ENCODE measurements at regions not wholly inside any gene's neighbourhood (a gene's known extent, or its start where the extent isn't known, plus 50 kb on each side); places are given as distances from the start of the nearest gene placed in this dataset.

DNA sequence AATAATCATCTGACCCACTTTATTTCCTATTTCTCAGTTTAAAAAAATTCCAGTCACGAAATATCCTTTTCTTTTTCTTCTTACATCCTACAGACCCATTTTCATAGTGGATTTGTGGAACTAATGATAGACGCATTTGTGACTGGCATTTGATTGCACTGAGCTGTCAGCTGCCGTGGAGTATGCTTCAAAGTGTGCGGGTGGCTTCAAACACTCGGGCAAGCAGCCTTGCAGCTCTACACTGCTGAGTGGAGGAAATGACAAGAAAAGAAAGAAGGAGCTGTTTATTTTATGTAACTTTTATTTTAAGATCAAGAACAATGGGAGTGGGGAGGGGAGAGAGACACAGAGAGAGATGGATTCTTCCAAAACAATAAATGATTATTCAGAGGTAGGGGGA lies 112.8 kb upstream of the NAP1L1 start:
- H3K27ac ChIP-seq (ENCODE audit: extremely low read length, insufficient read depth, low read length): no peak overlapping the region
- DNase-seq (ENCODE audit: low spot score): no peak
- no peak overlapping the region for H2AFZ ChIP-seq (ENCODE audit: low read length)
- no peaks in the 10 kb centered on the region for H3K4me1 ChIP-seq (ENCODE audit: insufficient read depth, low read length)
- H3K4me3 ChIP-seq (replicated peaks in 1 of 3; ENCODE audit: insufficient read depth in 1 of 3, low read depth in 2 of 3, low read length in 3 of 3): no peak overlapping the region
- H3K36me3 ChIP-seq (replicated peaks in 1 of 2; ENCODE audit: control insufficient read depth in 1 of 2, insufficient read depth in 2 of 2, low read length in 2 of 2): no peaks in the 10 kb centered on the region
- ChIA-PET CTCF (ENCODE audit: low intra/inter-chr PET ratio, low total read pairs) (no interaction called here), POLR2A (no interaction called here)
- no peak for ATAC-seq
- BruUV-seq (replicated peaks): no TSS peak
- H3K9ac ChIP-seq (ENCODE audit: insufficient read depth, low read depth, low read length): no peak overlapping the region
- peaks cover 25% of the 10 kb centered on the region for H3K9me3 ChIP-seq (ENCODE audit: low read length)
- in situ Hi-C loops (cut with HindIII; ENCODE audit: extremely low pct_ligation_motif_present, low pct_unique_long_range_greater_than_20kb): no loop called here
- H3K4me2 ChIP-seq (ENCODE audit: low read depth, low read length): no peak overlapping the region
- H3K27me3 ChIP-seq (ENCODE audit: control insufficient read depth in 1 of 2, insufficient read depth in 2 of 2, low read length in 2 of 2): no peaks in the 10 kb centered on the region; a peak in 1 of 5 replicates
- H3K79me2 ChIP-seq (ENCODE audit: insufficient read depth, low read length): no peaks in the 10 kb centered on the region
- under 1% methylated on average over 5 of the region's 5 CpGs for WGBS (ENCODE audit: low lambda C conversion rate)
- H4K20me1 ChIP-seq (ENCODE audit: insufficient read depth, low read length): no peaks in the 10 kb centered on the region
- FAIRE-seq: no peak
- intact Hi-C loops (cut with micrococcal nuclease; ENCODE audit: unreplicated experiment): no loop called here
- TF ChIP-seq RXRB (CRISPR knock-in tag; IDR thresholded peaks at IDR 0.05; ENCODE audit: borderline replicate concordance): no peak
- TF ChIP-seq ZNF260 (CRISPR knock-in tag; IDR thresholded peaks at IDR 0.05; ENCODE audit: borderline replicate concordance, low read depth): no peak
- TF ChIP-seq, protein P1, sequence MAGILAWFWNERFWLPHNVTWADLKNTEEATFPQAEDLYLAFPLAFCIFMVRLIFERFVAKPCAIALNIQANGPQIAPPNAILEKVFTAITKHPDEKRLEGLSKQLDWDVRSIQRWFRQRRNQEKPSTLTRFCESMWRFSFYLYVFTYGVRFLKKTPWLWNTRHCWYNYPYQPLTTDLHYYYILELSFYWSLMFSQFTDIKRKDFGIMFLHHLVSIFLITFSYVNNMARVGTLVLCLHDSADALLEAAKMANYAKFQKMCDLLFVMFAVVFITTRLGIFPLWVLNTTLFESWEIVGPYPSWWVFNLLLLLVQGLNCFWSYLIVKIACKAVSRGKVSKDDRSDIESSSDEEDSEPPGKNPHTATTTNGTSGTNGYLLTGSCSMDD (CRISPR knock-in tag; IDR thresholded peaks at IDR 0.05): no peak
- no peak for TF ChIP-seq ZNF879 (CRISPR knock-in tag; IDR thresholded peaks at IDR 0.05)
- no peak for TF ChIP-seq WIZ (CRISPR knock-in tag; IDR thresholded peaks at IDR 0.05)
- no peak for TF ChIP-seq FOXC1 (CRISPR knock-in tag; IDR thresholded peaks at IDR 0.05; ENCODE audit: borderline replicate concordance)
- TF ChIP-seq, protein P2, sequence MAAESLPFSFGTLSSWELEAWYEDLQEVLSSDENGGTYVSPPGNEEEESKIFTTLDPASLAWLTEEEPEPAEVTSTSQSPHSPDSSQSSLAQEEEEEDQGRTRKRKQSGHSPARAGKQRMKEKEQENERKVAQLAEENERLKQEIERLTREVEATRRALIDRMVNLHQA (CRISPR knock-in tag; IDR thresholded peaks at IDR 0.05): no peak
- TF ChIP-seq, protein P3, sequence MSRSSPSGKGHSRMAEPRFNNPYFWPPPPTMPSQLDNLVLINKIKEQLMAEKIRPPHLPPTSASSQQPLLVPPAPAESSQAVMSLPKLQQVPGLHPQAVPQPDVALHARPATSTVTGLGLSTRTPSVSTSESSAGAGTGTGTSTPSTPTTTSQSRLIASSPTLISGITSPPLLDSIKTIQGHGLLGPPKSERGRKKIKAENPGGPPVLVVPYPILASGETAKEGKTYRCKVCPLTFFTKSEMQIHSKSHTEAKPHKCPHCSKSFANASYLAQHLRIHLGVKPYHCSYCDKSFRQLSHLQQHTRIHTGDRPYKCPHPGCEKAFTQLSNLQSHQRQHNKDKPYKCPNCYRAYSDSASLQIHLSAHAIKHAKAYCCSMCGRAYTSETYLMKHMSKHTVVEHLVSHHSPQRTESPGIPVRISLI (CRISPR knock-in tag; IDR thresholded peaks at IDR 0.05; ENCODE audit: borderline replicate concordance): no peak
- TF ChIP-seq ZSCAN30 (CRISPR knock-in tag; IDR thresholded peaks at IDR 0.05): no peak
- TF ChIP-seq REPIN1 (CRISPR knock-in tag; IDR thresholded peaks at IDR 0.05; ENCODE audit: borderline replicate concordance, low read depth): no peak
- TF ChIP-seq, protein P4, sequence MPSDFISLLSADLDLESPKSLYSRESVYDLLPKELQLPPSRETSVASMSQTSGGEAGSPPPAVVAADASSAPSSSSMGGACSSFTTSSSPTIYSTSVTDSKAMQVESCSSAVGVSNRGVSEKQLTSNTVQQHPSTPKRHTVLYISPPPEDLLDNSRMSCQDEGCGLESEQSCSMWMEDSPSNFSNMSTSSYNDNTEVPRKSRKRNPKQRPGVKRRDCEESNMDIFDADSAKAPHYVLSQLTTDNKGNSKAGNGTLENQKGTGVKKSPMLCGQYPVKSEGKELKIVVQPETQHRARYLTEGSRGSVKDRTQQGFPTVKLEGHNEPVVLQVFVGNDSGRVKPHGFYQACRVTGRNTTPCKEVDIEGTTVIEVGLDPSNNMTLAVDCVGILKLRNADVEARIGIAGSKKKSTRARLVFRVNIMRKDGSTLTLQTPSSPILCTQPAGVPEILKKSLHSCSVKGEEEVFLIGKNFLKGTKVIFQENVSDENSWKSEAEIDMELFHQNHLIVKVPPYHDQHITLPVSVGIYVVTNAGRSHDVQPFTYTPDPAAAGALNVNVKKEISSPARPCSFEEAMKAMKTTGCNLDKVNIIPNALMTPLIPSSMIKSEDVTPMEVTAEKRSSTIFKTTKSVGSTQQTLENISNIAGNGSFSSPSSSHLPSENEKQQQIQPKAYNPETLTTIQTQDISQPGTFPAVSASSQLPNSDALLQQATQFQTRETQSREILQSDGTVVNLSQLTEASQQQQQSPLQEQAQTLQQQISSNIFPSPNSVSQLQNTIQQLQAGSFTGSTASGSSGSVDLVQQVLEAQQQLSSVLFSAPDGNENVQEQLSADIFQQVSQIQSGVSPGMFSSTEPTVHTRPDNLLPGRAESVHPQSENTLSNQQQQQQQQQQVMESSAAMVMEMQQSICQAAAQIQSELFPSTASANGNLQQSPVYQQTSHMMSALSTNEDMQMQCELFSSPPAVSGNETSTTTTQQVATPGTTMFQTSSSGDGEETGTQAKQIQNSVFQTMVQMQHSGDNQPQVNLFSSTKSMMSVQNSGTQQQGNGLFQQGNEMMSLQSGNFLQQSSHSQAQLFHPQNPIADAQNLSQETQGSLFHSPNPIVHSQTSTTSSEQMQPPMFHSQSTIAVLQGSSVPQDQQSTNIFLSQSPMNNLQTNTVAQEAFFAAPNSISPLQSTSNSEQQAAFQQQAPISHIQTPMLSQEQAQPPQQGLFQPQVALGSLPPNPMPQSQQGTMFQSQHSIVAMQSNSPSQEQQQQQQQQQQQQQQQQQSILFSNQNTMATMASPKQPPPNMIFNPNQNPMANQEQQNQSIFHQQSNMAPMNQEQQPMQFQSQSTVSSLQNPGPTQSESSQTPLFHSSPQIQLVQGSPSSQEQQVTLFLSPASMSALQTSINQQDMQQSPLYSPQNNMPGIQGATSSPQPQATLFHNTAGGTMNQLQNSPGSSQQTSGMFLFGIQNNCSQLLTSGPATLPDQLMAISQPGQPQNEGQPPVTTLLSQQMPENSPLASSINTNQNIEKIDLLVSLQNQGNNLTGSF (CRISPR knock-in tag; IDR thresholded peaks at IDR 0.05): no peak
- TF ChIP-seq PRPF4 (IDR thresholded peaks at IDR 0.05; ENCODE audit: low read depth, low read length, poor library complexity, severe bottlenecking): no peak
- no peak for TF ChIP-seq SALL2 (CRISPR knock-in tag; IDR thresholded peaks at IDR 0.05)
